ENCODE measurements at regions not wholly inside any gene's neighbourhood (a gene's known extent, or its start where the extent isn't known, plus 50 kb on each side); places are given as distances from the start of the nearest gene placed in this dataset.

GRCh38 chr10:3631701-3632330 lies 153.2 kb downstream of the KLF6 start:
- DNase-seq (ENCODE audit: low read depth): peak; percentile 18
- no peak for TF ChIP-seq CTCF (IDR thresholded peaks at IDR 0.05; ENCODE audit: low read length, missing control alignments)
- no peak overlapping the region for H3K4me3 ChIP-seq (replicated peaks; ENCODE audit: low read depth, low read length)

- TF ChIP-seq CTCF (IDR thresholded peaks at IDR 0.05; ENCODE audit: low read length, missing control alignments): no peak
- no peak overlapping the region for H3K4me3 ChIP-seq (replicated peaks; ENCODE audit: low read depth, low read length)
- no peak for DNase-seq (ENCODE audit: low read depth)
Measured at GRCh38 chr10:3631291-3631690, 153.7 kb downstream of the KLF6 start.

GRCh38 chr10:3625959-3626751 lies 158.9 kb downstream of the KLF6 start:
- H3K4me3 ChIP-seq (replicated peaks; ENCODE audit: low read depth, low read length): no peak overlapping the region
- peak; percentile 49 for DNase-seq (ENCODE audit: low read depth)

GRCh38 chr10:3624367-3624766 lies 160.6 kb downstream of the KLF6 start:
- no peak overlapping the region for H3K4me3 ChIP-seq (replicated peaks; ENCODE audit: low read depth, low read length)
- TF ChIP-seq CTCF (IDR thresholded peaks at IDR 0.05; ENCODE audit: low read length, missing control alignments): no peak
- peak; percentile 58 for DNase-seq (ENCODE audit: low read depth)

More at GRCh38 chr10:3625959-3626751, 158.9 kb downstream of the KLF6 start:
- TF ChIP-seq CTCF (IDR thresholded peaks at IDR 0.05; ENCODE audit: low read length, missing control alignments): no peak

GRCh38 chr10:3623746-3624145 lies 161.3 kb downstream of the KLF6 start:
- no peak overlapping the region for H3K4me3 ChIP-seq (replicated peaks; ENCODE audit: low read depth, low read length)
- DNase-seq (ENCODE audit: low read depth): peak; percentile 81
- TF ChIP-seq CTCF (IDR thresholded peaks at IDR 0.05; ENCODE audit: low read length, missing control alignments): no peak

GRCh38 chr10:3622845-3623621 lies 162.0 kb downstream of the KLF6 start:
- DNase-seq (ENCODE audit: low read depth): peak; percentile 22
- no peak for TF ChIP-seq CTCF (IDR thresholded peaks at IDR 0.05; ENCODE audit: low read length, missing control alignments)
- no peak overlapping the region for H3K4me3 ChIP-seq (replicated peaks; ENCODE audit: low read depth, low read length)
